SH-SY5Y (cell line): ENCODE measurements at regions not wholly inside any gene's neighbourhood (a gene's known extent, or its start where the extent isn't known, plus 50 kb on each side); places are given as distances from the start of the nearest gene placed in this dataset.

Source experiments
- GATA2 ChIP-seq: IDR thresholded peaks from 2 replicates; pipeline ENCODE4 v1.6.1; 2011; ENCODE audit warnings: mild to moderate bottlenecking, low read depth, low read length
- GATA3 ChIP-seq: IDR thresholded peaks from 2 replicates; pipeline ENCODE4 v1.6.1; 2011; ENCODE audit warnings: low read depth, mild to moderate bottlenecking, low read length, moderate library complexity

GRCh38 chrX:124736553-124737270 lies 390.3 kb downstream of the SH2D1A start:
- TF ChIP-seq GATA3: no peak
- TF ChIP-seq GATA2: no peak
